ENCODE measurements at regions not wholly inside any gene's neighbourhood (a gene's known extent, or its start where the extent isn't known, plus 50 kb on each side); places are given as distances from the start of the nearest gene placed in this dataset.

- Histone ChIP-seq H3K4me2 (replicated peaks; ENCODE audit: extremely low read depth, low read length, poor library complexity, severe bottlenecking) (no peak overlapping the region), H3K27ac (ENCODE audit: low read depth in 1 of 2, low read length in 2 of 2) (no peak overlapping the region), H3K9me3 (replicated peaks in 1 of 2; ENCODE audit: control insufficient read depth in 1 of 2, insufficient read depth in 1 of 2, low read length in 2 of 2) (peaks cover 0 to 2% of the 10 kb centered on the region in 2 donors), H3K4me1 (ENCODE audit: control insufficient read depth in 1 of 2, insufficient read depth in 2 of 2, low read length in 2 of 2) (no peaks in the 10 kb centered on the region), H3K9ac (ENCODE audit: insufficient read depth, low read length, poor library complexity, severe bottlenecking) (no peak overlapping the region), H3K27me3 (ENCODE audit: control insufficient read depth in 2 of 2, insufficient read depth in 2 of 2, low read length in 2 of 2) (no peaks in the 10 kb centered on the region), H3K79me2 (ENCODE audit: insufficient read depth, low read length) (no peaks in the 10 kb centered on the region), H3K36me3 (replicated peaks in 1 of 2; ENCODE audit: control insufficient read depth in 1 of 2, insufficient read depth in 2 of 2, low read length in 2 of 2) (no peaks in the 10 kb centered on the region), H3K4me3 (replicated peaks in 1 of 3; ENCODE audit: low read depth in 2 of 3, low read length in 3 of 3) (no peak overlapping the region), H4K20me1 (ENCODE audit: insufficient read depth, low read length) (no peaks in the 10 kb centered on the region), H2AFZ (ENCODE audit: insufficient read depth, low read depth, low read length, poor library complexity, severe bottlenecking) (no peak overlapping the region)
- Mint-ChIP-seq H3K27ac (no peak overlapping the region), H3K36me3 (no peaks in the 10 kb centered on the region), H3K9me3 (no peaks in the 10 kb centered on the region), H3K4me3 (no peak overlapping the region), H3K27me3 (ENCODE audit: low read depth in 3 of 3) (peaks cover 0 to 4% (median 2%) of the 10 kb centered on the region in 3 donors), H3K4me1 (no peaks in the 10 kb centered on the region)
- TF ChIP-seq, protein P1, sequence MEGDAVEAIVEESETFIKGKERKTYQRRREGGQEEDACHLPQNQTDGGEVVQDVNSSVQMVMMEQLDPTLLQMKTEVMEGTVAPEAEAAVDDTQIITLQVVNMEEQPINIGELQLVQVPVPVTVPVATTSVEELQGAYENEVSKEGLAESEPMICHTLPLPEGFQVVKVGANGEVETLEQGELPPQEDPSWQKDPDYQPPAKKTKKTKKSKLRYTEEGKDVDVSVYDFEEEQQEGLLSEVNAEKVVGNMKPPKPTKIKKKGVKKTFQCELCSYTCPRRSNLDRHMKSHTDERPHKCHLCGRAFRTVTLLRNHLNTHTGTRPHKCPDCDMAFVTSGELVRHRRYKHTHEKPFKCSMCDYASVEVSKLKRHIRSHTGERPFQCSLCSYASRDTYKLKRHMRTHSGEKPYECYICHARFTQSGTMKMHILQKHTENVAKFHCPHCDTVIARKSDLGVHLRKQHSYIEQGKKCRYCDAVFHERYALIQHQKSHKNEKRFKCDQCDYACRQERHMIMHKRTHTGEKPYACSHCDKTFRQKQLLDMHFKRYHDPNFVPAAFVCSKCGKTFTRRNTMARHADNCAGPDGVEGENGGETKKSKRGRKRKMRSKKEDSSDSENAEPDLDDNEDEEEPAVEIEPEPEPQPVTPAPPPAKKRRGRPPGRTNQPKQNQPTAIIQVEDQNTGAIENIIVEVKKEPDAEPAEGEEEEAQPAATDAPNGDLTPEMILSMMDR (IDR thresholded peaks at IDR 0.05), result no peak
- DNase-seq, result no peak
- intact Hi-C loops (cut with micrococcal nuclease), result no loop called here
- WGBS (ENCODE audit: insufficient coverage), result no CpG with 5 or more reads among the region's 2 CpGs
Measured at GRCh38 chr3:4043867-4044575, 244.8 kb downstream of the LRRN1 start.

GRCh38 chr3:4044619-4045018 is 245.4 kb downstream of the LRRN1 start:
- no peak overlapping the region for H2AFZ ChIP-seq (ENCODE audit: insufficient read depth, low read depth, low read length, poor library complexity, severe bottlenecking)
- no peaks in the 10 kb centered on the region for H4K20me1 ChIP-seq (ENCODE audit: insufficient read depth, low read length)
- H3K4me2 ChIP-seq (replicated peaks; ENCODE audit: extremely low read depth, low read length, poor library complexity, severe bottlenecking), result no peak overlapping the region
- Mint-ChIP-seq H3K9me3 (peaks cover 0 to 1% (median 0%) of the 10 kb centered on the region in 7 donors), H3K4me1 (no peaks in the 10 kb centered on the region), H3K4me3 (no peak overlapping the region), H3K27me3 (ENCODE audit: low read depth in 3 of 3) (peaks cover 0 to 4% (median 2%) of the 10 kb centered on the region in 3 donors), H3K27ac (no peak overlapping the region), H3K36me3 (no peaks in the 10 kb centered on the region)
- DNase-seq, result no peak
- H3K36me3 ChIP-seq (replicated peaks in 1 of 2; ENCODE audit: control insufficient read depth in 1 of 2, insufficient read depth in 2 of 2, low read length in 2 of 2), result no peaks in the 10 kb centered on the region
- H3K27ac ChIP-seq (ENCODE audit: low read depth in 1 of 2, low read length in 2 of 2), result no peak overlapping the region
- WGBS (ENCODE audit: insufficient coverage), result no CpG with 5 or more reads among the region's 2 CpGs
- H3K27me3 ChIP-seq (ENCODE audit: control insufficient read depth in 2 of 2, insufficient read depth in 2 of 2, low read length in 2 of 2), result no peaks in the 10 kb centered on the region
- TF ChIP-seq, protein P1 (IDR thresholded peaks at IDR 0.05), result no peak
- intact Hi-C loops (cut with micrococcal nuclease), result no loop called here
- H3K9ac ChIP-seq (ENCODE audit: insufficient read depth, low read length, poor library complexity, severe bottlenecking), result no peak overlapping the region
- peaks cover 0 to 2% of the 10 kb centered on the region in 2 donors for H3K9me3 ChIP-seq (replicated peaks in 1 of 2; ENCODE audit: control insufficient read depth in 1 of 2, insufficient read depth in 1 of 2, low read length in 2 of 2)
- H3K4me1 ChIP-seq (ENCODE audit: control insufficient read depth in 1 of 2, insufficient read depth in 2 of 2, low read length in 2 of 2), result no peaks in the 10 kb centered on the region
- H3K4me3 ChIP-seq (replicated peaks in 1 of 3; ENCODE audit: low read depth in 2 of 3, low read length in 3 of 3), result no peak overlapping the region
- no peaks in the 10 kb centered on the region for H3K79me2 ChIP-seq (ENCODE audit: insufficient read depth, low read length)
